C4-2B (cell line): ENCODE measurements at regions not wholly inside any gene's neighbourhood (a gene's known extent, or its start where the extent isn't known, plus 50 kb on each side); places are given as distances from the start of the nearest gene placed in this dataset.

Source experiments
- CTCF ChIP-seq: fragments of 450-650 bp; conservative IDR thresholded peaks from 2 replicates; pipeline ENCODE4 v1.5.1; 2017; ENCODE audit warnings: mild to moderate bottlenecking
- ZFX ChIP-seq: fragments of 450-650 bp; IDR thresholded peaks from 2 replicates; pipeline ENCODE4 v1.6.1; 2017

DNA sequence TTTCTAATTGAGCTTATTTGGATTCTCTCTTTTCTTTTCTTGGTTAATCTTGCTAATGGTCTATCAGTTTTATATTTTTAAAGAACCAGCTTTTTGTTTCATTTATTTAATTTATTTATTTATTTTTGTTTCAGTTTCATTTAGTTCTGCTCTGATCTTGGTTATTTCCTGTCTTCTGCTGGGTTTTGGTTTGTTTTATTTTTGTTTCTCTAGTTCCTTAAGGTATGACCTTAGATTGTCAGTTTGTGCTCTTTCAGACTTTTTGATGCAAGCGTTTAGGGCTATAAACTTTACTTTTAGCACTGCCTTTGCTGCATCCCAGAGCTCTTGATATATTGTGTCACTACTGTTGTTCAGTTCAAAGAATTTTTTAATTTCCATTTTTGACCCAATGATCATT, 149.7 kb upstream of the SLC25A13 start:
- TF ChIP-seq CTCF (no peak), ZFX (no peak)
